ENCODE measurements at regions not wholly inside any gene's neighbourhood (a gene's known extent, or its start where the extent isn't known, plus 50 kb on each side); places are given as distances from the start of the nearest gene placed in this dataset.
A peak's percentile ranks its signal among the peaks of the same experiment; 100 is the strongest.

DNA sequence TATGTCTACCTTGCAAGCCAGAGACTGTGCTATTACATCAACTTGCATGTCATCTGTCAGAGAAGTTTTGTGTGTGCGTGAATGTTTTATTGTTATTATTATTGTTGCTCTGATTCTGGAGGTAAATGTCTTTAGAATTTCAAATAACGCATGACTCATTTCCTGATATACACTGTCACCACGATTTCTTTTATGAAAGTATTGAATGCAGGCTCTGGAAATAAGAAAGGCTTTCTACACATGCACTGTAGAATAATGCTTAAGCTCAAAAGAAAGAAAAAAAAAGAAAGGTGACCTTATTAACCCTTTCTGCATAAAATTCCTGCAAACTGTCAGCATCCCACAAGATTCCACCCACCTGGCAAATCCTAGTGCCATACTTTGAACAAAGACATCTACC is 632.9 kb downstream of the ZNF674 start:
- no peak for DNase-seq (ENCODE audit: low read depth)
- TF ChIP-seq, protein P1, sequence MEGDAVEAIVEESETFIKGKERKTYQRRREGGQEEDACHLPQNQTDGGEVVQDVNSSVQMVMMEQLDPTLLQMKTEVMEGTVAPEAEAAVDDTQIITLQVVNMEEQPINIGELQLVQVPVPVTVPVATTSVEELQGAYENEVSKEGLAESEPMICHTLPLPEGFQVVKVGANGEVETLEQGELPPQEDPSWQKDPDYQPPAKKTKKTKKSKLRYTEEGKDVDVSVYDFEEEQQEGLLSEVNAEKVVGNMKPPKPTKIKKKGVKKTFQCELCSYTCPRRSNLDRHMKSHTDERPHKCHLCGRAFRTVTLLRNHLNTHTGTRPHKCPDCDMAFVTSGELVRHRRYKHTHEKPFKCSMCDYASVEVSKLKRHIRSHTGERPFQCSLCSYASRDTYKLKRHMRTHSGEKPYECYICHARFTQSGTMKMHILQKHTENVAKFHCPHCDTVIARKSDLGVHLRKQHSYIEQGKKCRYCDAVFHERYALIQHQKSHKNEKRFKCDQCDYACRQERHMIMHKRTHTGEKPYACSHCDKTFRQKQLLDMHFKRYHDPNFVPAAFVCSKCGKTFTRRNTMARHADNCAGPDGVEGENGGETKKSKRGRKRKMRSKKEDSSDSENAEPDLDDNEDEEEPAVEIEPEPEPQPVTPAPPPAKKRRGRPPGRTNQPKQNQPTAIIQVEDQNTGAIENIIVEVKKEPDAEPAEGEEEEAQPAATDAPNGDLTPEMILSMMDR (IDR thresholded peaks at IDR 0.05; ENCODE audit: control insufficient read depth, insufficient read depth, low read depth, low read length, missing control alignments): no peak
- no peak overlapping the region for H3K4me3 ChIP-seq (ENCODE audit: control insufficient read depth, low read depth, low read length)

- no peak overlapping the region for H3K4me3 ChIP-seq (ENCODE audit: control insufficient read depth, low read depth, low read length)
- TF ChIP-seq, protein P1 (IDR thresholded peaks at IDR 0.05; ENCODE audit: control insufficient read depth, insufficient read depth, low read depth, low read length, missing control alignments): no peak
- DNase-seq (ENCODE audit: low read depth): no peak
Measured at GRCh38 chrX:45907786-45908185, 637.4 kb downstream of the ZNF674 start.

DNA sequence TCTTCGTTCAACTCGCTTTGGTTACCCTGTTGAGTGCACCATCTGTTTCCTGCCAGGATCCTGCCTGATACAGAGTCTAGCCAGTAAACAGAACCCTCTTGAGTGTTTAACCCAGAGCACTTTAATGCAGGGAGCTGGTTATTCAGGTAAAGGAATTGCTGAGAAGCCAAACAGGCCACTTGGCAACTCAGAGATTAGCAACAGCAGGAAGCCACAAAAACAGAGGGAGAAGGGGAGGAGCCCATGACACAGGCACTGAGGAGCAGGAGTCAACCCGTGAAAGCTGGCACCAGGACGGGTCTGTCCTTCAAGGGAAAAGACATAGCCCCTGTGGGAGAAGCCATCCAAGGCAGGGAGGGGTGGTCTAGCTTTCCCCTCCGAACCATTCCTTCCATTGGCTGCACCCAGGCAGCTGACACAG is 641.4 kb downstream of the ZNF674 start:
- TF ChIP-seq, protein P1 (IDR thresholded peaks at IDR 0.05; ENCODE audit: control insufficient read depth, insufficient read depth, low read depth, low read length, missing control alignments): no peak
- no peak overlapping the region for H3K4me3 ChIP-seq (ENCODE audit: control insufficient read depth, low read depth, low read length)
- no peak for DNase-seq (ENCODE audit: low read depth)

GRCh38 chrX:45900766-45901615 is 644.2 kb downstream of the ZNF674 start:
- DNase-seq (ENCODE audit: low read depth): peak; percentile 41
- TF ChIP-seq, protein P1 (IDR thresholded peaks at IDR 0.05; ENCODE audit: control insufficient read depth, insufficient read depth, low read depth, low read length, missing control alignments): no peak
- no peak overlapping the region for H3K4me3 ChIP-seq (ENCODE audit: control insufficient read depth, low read depth, low read length)

GRCh38 chrX:45894864-45895645 is 650.2 kb downstream of the ZNF674 start:
- DNase-seq (ENCODE audit: low read depth): no peak
- H3K4me3 ChIP-seq (ENCODE audit: control insufficient read depth, low read depth, low read length): no peak overlapping the region
- TF ChIP-seq, protein P1 (IDR thresholded peaks at IDR 0.05; ENCODE audit: control insufficient read depth, insufficient read depth, low read depth, low read length, missing control alignments): no peak

DNA sequence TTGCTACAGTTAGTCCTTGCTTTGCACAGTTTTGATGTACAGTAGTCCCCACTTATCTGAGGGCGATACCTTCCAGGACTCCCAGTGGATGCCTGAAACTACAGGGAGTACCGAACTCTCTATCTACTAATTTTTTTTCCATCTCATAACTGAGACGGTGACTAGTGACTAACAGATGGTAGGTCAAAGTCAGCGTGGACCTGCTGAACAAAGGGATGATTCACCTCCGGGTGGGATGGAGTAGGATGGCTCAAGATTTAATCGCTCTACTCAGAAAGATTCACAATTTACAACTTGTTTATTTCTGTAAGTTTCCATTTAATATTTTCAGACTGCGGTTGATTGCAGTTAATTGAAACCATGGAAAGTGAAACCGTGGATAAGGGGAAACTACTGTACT is 655.8 kb downstream of the ZNF674 start:
- H3K4me3 ChIP-seq (ENCODE audit: control insufficient read depth, low read depth, low read length): no peak overlapping the region
- DNase-seq (ENCODE audit: low read depth): peak; percentile 47
- TF ChIP-seq, protein P1 (IDR thresholded peaks at IDR 0.05; ENCODE audit: control insufficient read depth, insufficient read depth, low read depth, low read length, missing control alignments): no peak

Data from AG09309 (cell line).